AG09309 (cell line): ENCODE measurements at regions not wholly inside any gene's neighbourhood (a gene's known extent, or its start where the extent isn't known, plus 50 kb on each side); places are given as distances from the start of the nearest gene placed in this dataset.

Experiments used
- DNase-seq: peaks from one replicate; pipeline ENCODE4 v3.0.0-alpha.2; 2010; ENCODE audit warnings: low read depth
- H3K4me3 ChIP-seq: 2 replicates; pipeline ENCODE4 v1.5.1; 2011; ENCODE audit warnings: mild to moderate bottlenecking, low read depth, low read length, moderate library complexity; ENCODE audit not compliant: control insufficient read depth
- TF ChIP-seq, protein P1 (sequence below): IDR thresholded peaks from 2 replicates; pipeline ENCODE4 v1.5.1; 2011; ENCODE audit warnings: mild to moderate bottlenecking, low read depth, low read length, inconsistent platforms; ENCODE audit not compliant: insufficient read depth, control insufficient read depth; ENCODE audit errors: missing control alignments

GRCh38 chr1:170284512-170284911 is 138.8 kb downstream of the NTMT2 start:
- TF ChIP-seq, protein P1, sequence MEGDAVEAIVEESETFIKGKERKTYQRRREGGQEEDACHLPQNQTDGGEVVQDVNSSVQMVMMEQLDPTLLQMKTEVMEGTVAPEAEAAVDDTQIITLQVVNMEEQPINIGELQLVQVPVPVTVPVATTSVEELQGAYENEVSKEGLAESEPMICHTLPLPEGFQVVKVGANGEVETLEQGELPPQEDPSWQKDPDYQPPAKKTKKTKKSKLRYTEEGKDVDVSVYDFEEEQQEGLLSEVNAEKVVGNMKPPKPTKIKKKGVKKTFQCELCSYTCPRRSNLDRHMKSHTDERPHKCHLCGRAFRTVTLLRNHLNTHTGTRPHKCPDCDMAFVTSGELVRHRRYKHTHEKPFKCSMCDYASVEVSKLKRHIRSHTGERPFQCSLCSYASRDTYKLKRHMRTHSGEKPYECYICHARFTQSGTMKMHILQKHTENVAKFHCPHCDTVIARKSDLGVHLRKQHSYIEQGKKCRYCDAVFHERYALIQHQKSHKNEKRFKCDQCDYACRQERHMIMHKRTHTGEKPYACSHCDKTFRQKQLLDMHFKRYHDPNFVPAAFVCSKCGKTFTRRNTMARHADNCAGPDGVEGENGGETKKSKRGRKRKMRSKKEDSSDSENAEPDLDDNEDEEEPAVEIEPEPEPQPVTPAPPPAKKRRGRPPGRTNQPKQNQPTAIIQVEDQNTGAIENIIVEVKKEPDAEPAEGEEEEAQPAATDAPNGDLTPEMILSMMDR, result no peak
- DNase-seq, result no peak

DNA sequence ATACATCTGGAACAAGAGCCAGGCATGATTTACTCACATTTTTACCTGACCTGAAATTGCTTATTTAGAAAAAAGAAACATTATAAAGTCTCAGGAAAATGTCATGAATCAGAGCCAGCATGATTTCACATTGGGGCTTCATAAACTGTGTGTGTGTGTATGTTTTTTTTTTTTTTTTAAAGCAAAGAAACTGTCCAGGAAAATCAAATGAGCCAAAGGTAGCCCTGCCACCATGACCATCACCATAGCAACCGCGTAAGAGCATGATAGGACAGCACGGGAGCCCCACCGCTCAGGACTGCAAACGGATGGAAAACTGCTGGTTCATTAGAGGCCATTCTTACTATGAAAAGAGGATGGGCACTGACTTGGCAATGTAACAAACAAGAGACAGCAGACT is 139.2 kb downstream of the NTMT2 start:
- TF ChIP-seq, protein P1, result no peak
- DNase-seq, result no peak
- no peak overlapping the region for H3K4me3 ChIP-seq

More at GRCh38 chr1:170284512-170284911, 138.8 kb downstream of the NTMT2 start:
- no peak overlapping the region for H3K4me3 ChIP-seq

- H3K4me3 ChIP-seq, result no peak overlapping the region
- DNase-seq, result no peak
- TF ChIP-seq, protein P1, result no peak
These were observed 142.4 kb downstream of the NTMT2 start for GRCh38 chr1:170288155-170288554.

DNA sequence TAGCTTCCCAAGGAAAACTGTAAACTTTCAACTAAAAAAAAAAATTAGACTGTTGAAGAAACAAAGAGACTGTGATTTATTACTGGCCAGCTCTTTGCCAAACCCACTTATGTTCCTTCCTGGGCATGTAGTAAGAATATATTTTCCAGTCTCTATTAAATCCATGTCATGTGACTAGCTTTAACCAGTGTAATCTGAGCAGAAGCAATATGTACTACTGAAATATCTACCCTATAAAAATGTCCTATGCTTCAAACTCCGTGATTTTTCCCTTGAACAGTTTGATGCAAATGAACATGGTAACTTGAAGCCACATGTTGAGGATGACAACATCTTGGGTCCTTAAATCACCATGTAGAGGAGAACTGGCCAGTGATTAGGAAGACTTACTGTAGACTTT is 144.5 kb downstream of the NTMT2 start:
- no peak overlapping the region for H3K4me3 ChIP-seq
- DNase-seq, result no peak
- TF ChIP-seq, protein P1, result no peak

GRCh38 chr1:170290991-170291390 is 145.2 kb downstream of the NTMT2 start:
- no peak overlapping the region for H3K4me3 ChIP-seq
- TF ChIP-seq, protein P1, result no peak
- no peak for DNase-seq

- no peak for DNase-seq
- TF ChIP-seq, protein P1, result no peak
- H3K4me3 ChIP-seq, result no peak overlapping the region
These were observed 145.8 kb downstream of the NTMT2 start for GRCh38 chr1:170291516-170291915.

- TF ChIP-seq, protein P1, result no peak
- H3K4me3 ChIP-seq, result no peak overlapping the region
- DNase-seq, result no peak
These were observed 150.5 kb downstream of the NTMT2 start for GRCh38 chr1:170296211-170296610.
